CD4-positive, alpha-beta T cell treated with Interleukin-21 for 1 hour (primary cell): ENCODE measurements at regions not wholly inside any gene's neighbourhood (a gene's known extent, or its start where the extent isn't known, plus 50 kb on each side); places are given as distances from the start of the nearest gene placed in this dataset.

ENCODE experiments used
- DNase-seq: peaks from one replicate; pipeline ENCODE4 v3.0.0-alpha.2; 2020

DNA sequence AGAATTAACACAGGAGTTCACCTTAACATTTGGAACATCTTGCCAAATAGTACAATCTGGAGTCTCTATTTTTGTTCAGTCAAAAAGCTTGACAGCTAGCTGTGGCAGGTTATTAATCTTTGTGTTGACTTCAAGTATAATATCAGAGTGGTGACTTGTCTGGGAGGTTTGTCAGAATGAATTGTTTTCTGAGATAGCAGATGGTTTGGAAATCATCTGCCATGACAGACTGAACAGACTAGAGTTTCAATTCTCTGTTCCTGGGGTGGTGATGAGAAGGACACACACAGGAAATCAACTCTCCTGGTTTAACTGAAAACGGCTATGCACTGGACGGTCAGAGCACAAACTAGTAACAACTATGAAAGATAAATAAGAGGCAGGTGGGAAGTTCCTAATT is 203.3 kb upstream of the EMCN start:
- DNase-seq, result no peak

DNA sequence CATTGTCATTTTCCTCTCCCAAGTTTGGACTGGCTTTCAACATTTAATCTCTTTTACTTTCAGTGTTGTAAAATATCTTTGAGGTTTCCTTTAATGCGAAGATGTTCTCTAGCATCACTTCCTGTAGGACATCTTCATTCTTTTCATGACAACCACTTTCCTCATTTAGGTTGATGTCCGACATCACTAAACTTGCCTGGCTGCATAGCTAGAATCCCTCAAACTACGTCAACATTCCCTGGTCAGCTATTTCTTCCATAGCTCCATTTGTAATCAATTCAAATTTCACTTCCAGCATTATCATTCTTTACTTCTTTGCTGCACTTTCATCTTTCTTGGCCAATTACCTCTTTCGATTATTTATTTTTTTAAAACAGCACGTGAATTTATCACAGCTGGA is 198.6 kb upstream of the EMCN start:
- DNase-seq, result no peak

DNA sequence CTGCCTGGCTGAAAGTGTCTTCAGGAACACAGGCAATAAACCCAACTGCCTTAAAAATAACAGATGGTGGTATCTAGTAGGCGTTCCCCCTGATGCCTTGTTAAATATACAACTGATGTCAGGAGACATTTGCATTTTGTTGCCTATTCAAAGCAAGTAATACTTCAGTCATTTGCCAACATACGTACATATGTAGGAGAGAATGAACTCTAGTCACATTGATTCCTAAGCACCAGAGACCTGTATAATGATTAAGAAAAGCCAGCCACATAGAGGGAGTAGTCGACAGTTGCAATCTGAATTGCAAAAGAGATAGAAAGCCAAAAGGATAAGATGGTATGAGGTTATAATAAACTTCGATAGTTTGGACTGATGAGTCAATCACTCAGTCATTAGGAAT is 191.0 kb upstream of the EMCN start:
- DNase-seq, result no peak

DNA sequence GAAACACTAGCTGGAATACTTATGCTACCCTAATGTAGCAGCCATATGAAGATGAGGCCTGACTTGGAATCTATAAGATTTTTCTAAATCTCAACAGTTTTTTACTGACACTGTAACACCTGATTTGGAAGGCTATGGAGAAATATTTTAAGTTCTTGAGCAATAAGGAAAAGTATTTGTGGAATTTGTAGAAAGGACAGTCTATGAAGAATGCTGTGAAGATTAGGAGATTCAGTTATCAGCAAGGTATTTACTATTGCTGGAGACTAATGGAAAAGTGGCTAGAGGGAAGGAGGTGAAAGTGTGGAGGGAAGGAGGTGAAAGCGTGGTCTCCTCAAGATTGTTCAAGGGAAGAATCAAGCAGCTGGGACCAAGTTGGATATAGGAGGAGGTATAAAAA is 190.0 kb upstream of the EMCN start:
- DNase-seq, result no peak

DNA sequence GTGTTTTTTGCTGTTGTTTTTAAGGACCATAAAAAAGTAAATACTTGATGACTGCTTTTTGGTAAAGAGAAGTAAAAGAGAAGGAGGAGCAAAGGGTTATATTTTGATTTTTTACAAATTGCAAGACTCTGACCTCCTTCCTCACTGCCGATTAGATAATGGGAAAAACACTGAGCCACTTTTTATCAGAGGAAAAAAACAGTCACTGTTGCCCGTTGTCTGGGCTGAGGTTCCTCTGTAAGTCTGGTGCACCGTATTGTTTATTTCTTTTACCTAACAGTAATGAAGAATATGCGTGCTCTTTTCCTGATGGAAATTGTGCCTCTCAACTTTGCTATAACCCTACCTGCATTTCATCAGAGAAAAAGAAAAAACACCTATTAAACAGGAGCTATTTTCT is 178.7 kb upstream of the EMCN start:
- no peak for DNase-seq

DNA sequence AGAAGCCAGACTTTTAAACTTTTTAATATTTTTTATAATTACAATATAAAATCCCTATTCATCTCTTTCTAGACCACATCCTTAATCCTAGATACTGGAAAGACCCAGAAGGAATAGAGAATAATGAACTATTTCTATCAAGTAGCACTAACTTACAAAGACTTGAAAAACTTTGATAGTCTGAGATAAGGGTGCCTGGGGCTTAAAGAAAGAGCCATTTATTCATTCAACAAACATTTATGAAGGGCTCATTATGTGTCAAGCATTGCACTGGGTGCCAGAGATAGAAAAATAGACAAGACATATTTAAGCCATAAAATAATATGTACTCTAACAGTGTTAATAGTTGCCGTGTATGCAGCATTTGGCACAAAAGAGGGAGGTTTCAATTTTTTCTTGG is 178.0 kb upstream of the EMCN start:
- DNase-seq, result no peak

DNA sequence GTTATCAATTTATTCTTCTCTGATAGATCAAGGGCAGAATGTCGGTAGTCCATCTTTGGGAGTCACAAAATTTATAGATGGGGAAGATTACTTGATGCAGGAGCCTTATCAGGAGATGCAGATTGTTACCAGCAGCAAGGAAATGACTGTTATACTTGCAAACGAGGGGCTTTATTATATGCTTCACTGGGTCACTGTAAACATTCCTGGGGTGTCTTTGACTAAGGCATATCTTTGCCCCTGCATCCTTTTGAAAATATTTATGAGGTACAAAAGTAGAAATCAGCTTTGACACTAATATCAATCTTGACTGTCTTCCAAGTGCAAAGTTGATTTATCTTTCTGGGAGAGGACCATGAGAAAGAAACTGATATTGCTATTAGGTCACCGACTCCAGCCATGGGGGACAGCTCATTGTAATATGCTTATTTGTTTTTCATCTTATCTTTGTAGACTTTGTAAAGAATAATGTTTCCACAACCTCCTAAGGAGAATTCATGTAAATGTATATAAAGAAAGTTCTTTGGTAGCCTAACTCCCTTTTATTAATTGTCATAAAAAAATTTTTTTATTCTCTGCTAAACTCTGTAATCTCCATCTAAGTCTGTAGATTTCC is 177.3 kb upstream of the EMCN start:
- no peak for DNase-seq

DNA sequence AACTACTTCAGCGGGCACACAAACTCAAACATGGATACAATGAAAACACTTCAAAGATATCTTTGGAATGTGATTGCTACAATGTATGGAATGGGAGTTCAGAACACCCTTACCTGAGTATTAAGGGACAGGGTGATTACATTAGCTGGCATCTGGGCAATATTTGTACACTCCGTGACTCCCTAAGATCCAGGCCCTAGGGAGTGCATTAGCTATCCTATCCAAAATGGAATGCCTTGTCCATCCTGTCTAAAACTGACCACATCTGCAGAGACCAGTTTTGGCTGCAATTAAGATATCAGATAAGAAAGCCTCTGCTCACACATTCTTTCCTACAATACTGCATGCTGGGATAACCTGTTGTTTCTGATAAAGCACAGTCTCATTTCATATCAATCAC is 176.6 kb upstream of the EMCN start:
- no peak for DNase-seq

DNA sequence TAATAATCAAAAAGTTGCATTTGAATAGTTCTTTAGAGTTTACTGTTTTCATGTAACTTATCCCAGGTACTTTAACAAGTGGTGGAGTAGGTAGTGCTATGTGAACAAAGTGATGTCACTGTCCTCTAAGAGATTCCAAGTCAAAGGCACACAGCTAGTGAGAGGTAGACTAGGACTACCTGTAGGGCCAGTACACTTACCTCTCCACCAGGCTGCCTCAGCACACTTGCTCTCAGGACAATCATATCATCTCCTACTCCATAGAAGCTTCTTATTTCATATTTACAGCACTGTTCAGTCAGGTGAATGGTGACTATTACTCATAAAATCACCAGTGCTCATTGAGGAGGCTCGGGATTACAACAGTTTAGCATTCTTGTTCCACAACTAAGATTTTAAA is 173.0 kb upstream of the EMCN start:
- no peak for DNase-seq

DNA sequence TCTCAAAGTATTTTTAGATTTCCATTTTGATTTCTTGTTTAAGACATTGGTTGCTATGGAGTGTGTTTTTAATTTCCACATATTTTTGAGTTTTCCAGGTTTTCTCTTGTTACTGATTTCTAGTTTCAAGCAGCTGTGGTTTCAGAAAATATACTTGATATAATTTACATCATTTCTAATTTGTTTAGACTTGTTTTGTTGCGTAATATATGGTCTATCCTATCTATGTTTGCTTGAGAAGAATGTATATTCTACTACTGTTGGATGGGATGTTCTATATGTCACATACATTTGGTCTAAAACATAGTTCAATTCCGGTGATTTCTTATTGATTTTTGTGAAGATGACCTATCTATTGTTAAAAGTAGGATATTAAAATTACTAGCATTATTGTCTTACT is 170.5 kb upstream of the EMCN start:
- DNase-seq, result no peak

DNA sequence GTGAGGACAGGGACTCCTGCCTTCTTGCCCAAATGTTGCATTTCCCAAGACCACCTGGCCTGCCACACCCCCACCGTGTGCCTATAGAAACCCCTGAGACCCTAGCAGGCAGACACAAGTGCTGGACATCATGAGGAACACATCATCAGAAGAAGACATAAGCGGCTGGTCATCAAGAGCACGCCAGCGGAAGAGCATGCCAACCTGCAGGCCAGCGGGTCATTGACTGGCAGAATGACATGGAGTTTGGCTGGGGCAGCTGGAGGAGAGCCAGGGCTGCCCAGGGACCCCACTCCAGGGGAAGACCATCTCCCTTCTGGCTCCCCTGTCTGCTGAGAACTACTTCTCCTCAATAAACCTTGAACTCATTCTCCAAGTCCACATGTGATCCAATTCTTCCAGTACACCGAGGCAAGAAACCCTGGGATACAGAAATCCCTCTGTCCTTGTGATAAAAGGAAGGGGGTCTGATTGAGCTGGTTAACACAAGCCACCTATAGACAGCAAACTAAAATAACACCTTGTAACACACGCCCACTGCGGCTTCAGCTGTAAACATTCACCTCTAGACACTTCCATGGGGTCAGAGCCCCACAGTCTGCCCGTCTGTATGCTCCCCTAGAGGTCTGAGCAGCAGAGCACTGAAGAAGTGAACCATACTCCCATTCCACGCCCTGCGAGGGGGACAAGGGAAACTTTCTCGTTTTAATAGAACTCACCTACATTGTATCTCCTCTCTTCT is 164.8 kb upstream of the EMCN start:
- DNase-seq, result no peak

DNA sequence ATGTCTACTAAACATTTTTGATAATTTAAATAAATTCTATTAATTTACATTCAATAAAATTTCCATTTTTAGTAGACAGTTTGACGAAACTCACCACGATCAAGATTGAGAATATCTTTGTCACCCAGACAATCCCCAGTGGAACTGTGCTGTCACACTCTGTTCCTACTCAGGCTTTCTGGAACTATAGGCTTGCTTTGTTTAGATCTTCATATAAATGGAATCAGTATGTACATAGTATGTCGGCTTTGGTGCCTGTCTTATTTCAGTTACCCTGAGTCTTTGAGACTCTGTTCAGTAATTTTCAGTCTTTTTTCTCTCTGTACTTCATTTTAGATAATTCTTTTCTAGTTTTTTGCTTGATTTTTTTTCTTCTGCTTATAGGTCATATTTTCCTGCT is 163.5 kb upstream of the EMCN start:
- no peak for DNase-seq

DNA sequence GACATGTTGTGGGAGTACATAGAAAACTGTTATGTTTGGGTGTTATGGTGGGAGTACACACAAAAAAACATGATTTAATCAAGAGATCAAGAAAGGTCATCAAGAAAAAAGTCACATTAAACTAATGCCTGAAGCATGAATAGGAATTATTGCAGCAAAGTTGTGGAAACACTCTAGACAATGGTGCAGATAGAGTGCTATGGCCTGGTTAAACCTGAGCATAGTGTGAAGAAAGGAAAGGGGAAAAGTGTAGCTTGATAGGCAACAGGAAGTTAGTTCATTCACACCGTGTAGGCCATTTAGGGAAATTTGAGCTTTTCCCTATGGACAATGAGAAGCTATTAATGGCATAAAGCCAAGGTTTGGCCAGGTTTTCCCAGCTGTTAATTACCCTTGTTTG is 162.1 kb upstream of the EMCN start:
- no peak for DNase-seq

DNA sequence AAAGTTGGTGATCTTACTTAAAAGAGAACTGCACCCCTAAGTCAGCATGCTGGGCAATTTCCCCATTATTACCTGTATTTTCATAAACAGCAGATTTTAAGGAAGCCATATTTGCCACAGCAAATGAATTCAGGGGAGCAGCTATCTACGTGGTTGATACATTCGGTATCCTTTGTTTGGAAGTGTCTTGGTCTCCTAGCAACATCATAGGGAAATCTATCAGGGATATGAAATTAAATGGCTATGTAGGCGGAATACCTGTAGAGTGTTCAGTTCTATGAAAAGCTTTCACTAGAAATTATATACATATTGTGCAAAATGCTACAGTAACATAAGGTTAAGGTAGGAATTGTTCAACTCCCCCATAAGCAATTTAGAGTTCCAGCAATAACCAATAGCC is 157.2 kb upstream of the EMCN start:
- DNase-seq, result no peak

DNA sequence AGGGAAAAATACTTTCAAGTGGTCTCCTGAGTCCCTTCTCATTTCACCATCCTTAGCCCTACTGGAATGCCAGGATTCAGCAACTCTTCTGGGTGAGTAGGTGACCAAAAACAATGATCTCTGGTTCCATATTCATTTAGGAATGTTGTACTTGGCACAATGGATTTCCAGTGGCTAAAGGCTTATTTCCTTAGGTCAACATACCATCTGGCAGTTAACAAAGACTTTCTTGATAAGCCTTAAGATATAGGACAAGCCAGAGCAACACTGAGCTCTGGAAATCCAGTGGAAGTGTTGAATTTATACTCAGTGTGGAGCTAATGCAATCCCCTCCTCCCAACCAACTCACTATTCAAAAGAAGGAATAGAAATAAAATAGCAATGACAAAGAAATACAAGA is 139.4 kb upstream of the EMCN start:
- DNase-seq, result no peak

DNA sequence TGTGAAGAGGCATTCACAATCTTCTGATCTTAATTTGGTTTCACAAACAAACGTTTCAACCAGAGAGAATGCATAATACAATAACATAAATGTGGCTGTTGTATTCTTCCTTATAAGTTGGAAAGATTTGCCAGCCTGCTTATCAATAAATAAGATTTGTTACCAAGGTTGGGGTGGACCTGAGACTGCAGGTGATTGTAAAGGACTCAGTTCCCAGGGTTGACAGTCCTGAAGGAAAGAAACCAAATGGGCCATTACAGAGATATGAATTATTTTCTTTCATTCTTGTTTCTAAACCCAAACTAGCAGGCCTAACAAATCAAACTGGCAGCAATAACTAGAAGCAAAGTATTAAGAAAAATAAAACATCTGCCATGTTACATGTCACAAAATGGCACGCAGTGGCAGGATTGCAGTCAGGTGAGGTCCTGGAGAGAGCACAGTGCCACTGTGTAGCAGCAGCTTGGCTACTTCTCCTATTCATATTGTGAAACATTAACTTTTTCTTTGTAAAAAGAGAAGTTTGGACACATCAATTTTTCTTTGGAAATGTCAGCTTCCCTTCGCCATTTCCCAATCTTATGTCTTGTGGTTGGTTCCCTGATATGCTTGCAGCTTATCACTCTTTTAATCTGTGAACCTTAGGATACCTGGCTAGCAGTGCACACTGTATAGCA is 133.8 kb upstream of the EMCN start:
- DNase-seq, result no peak

DNA sequence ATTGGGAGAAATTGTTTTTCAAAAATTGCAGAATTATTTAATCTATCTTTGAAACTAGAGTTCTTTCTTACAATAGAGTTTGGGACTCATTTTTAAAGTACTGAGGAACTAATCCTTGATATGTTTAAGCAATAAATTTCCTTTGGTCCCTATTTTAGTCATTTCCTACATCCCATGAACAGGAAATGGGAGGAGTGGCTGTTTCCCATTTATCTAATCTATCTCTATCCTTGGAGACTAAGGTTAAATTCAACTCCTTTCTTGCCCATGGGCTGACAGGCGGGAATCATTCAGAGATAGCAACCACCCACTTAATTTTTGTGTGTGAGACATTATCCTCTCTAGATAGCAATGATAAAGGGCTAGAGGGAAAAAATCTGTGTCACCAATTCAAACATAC is 131.6 kb upstream of the EMCN start:
- DNase-seq, result no peak

DNA sequence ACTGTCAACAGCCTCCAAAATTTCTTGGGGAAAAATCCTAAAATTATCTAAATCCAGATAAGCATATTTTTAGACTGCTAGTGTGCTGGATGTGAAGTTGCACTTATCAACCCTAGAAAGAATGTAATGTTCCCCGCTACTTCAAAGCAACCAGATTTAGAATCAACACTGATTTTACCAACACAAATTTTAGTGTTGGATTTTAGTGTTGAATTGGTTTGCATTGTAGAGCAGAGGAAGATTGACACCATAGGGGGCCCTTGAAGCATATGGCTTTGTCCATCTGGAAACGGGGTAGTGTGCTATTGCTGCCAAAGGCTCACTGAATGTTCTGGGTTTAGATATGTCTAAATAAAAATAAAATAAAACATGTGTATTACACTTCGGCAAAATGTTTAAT is 126.3 kb upstream of the EMCN start:
- no peak for DNase-seq

DNA sequence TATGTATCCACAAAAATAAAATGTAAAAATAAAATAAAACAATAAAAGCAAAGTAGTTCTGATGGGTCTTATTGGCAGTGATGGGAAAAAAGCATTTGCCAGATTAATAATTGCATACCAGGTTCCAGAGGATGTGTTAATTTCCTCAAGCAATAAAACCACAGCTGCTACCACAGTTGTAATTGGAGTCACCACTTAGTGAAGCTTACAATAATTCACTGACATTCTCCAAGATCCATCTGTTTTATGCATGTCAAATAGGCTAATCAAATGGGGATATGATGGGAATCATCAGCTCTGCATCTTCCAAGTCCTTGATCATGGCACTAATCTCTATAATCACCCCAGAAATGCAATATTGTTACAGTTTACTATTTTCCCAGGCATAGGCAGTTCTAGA is 123.5 kb upstream of the EMCN start:
- DNase-seq, result no peak

DNA sequence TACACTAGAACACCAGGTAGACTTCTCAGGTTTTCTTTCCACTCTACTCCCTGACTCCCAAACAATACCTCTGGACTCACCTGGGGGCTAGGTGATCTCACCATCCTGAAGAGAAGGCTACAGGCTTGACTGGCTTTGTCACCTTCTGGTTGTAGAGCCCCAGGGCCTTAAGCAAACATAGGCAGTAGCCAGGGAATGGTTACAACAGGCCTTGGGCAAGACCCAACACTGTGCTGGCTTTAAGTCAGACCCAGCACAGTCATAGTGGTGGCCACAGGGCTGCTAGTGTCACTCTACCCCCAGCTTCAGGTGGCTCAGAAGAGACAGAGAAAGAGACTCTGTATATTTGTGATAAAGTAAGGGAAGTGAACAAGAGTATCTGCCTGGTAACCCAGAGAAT is 118.1 kb upstream of the EMCN start:
- DNase-seq, result no peak

DNA sequence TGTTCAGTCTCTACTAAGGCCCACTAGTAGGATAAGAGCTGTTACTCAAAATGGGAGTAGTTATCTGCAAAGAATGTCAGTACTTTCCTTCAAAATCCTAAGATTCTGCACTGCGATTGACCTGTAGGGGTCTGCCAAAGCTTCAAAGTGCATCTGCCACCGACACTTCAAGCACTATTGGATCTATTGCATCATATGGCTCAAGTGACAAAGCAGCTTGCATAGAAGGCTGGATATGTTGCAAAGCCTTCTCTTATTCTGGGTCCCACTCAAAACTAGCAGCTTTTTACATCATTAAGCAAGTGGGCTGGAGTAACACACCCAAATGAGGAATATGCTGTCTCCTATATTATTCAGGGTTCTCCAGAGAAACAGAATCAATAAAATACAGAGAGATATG is 115.4 kb upstream of the EMCN start:
- no peak for DNase-seq

DNA sequence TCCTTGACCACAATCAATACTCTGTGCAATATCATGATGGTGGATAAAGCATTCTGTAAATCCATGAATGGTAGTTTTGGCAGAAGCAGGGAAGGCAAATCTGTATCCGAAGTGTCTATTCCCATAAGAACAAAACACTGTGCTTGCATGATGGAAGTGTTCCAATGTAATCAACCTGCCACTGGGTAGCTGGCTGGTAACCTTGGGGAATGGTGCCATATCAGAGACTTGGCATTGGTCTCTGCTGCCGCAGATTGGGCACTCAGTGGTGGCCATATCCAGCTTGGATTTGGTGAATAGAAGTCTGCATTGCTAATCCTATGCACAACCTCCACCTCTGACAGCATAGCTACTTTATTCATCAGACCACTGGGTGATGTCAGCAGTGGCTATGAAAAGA is 114.3 kb upstream of the EMCN start:
- DNase-seq, result no peak

DNA sequence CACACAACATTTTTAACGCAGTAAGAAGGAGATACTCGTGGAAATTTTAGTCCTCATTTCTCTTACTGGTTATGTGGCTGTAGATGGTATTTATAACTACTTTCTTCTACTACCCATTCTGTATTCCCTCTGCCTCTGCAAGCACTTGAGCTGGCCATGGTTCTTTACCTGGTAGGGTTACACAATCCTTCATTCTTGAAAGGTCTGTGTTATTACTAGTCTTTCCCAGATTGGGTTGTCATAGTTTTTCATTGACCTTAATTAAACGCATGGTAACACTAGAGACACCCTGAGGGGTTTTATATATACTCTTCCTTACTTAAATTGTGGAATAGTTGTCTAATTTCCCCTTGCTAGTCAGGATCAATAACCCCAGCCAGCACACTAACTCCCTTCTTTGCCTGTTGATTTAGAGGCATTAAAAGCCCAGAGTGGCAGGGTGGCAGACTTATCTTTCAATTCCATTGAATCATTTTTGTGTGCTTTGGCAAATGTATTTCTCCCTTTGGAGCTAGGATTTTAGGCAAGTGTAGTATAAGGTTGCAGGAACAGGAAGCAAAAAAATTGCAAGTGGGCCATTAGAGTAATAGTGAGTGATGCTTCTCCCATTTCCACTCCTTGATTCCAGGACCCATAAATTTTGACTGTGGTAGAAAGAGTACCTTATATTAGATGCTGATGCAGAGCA is 113.6 kb upstream of the EMCN start:
- DNase-seq, result no peak

DNA sequence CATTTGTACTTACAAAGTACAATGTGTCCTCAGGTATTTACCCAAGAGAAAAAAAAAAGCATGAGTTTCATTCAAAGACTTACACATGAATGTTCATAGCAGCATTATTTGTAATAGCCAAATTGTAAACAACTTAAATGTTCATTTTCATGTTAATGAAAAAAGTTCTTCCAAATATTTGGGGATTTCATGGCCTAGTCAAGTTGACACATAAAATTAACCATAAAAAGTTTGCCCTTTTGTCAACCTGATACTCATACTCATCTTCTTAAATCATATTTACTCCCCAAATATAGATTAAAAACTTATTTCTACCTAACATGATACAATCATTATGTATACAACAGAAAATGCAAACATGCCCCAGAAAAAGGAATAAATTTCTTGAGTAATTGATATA is 112.5 kb upstream of the EMCN start:
- DNase-seq, result no peak
